ENCODE measurements at regions not wholly inside any gene's neighbourhood (a gene's known extent, or its start where the extent isn't known, plus 50 kb on each side); places are given as distances from the start of the nearest gene placed in this dataset.
"Not testable (repeated sequence)": the region's sequence is repeated elsewhere in the genome, so short reads cannot be mapped to it uniquely, and the experiment has no call there.

GRCh38 chr1:101121975-101122374 is 96.4 kb upstream of the DPH5 start:
- Mint-ChIP-seq H3K4me1 (no peaks in the 10 kb centered on the region), H3K4me3 (no peak overlapping the region), H3K9me3 (peaks cover 3% of the 10 kb centered on the region), H3K27me3 (ENCODE audit: low read depth) (no peaks in the 10 kb centered on the region), H3K27ac (no peak overlapping the region), H3K36me3 (ENCODE audit: low read depth) (no peaks in the 10 kb centered on the region)
- TF ChIP-seq CTCF (IDR thresholded peaks at IDR 0.05; ENCODE audit: unreplicated experiment in 3 of 3): no peak

GRCh38 chr1:101121504-101121903 is 95.9 kb upstream of the DPH5 start:
- no peak for TF ChIP-seq CTCF (IDR thresholded peaks at IDR 0.05; ENCODE audit: unreplicated experiment in 3 of 3)
- Mint-ChIP-seq H3K27me3 (ENCODE audit: low read depth) (no peaks in the 10 kb centered on the region), H3K27ac (no peak overlapping the region), H3K9me3 (peaks cover 3% of the 10 kb centered on the region), H3K4me3 (no peak overlapping the region), H3K36me3 (ENCODE audit: low read depth) (no peaks in the 10 kb centered on the region), H3K4me1 (no peaks in the 10 kb centered on the region)

DNA sequence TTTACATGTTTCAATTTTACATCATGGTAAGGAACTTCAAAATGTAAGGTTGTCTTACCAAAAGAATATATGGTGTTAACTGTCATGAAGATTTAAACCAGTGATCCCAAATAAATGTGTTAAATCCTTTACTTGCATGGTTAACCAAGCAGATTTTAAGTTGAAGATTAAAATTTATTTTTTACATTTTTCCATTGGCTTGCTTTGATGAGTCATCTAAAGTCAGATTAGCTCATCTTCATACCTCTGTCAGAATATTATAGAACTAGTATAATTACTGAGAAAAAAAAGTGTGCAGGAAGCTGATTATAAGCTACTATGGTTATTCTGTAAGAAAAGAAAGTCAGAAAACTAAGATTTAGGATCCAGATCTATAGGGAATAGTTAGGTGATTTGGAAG is 95.3 kb upstream of the DPH5 start:
- Mint-ChIP-seq H3K9me3 (peaks cover 3% of the 10 kb centered on the region), H3K36me3 (ENCODE audit: low read depth) (no peaks in the 10 kb centered on the region), H3K4me3 (no peak overlapping the region), H3K4me1 (no peaks in the 10 kb centered on the region), H3K27me3 (ENCODE audit: low read depth) (no peaks in the 10 kb centered on the region), H3K27ac (no peak overlapping the region)
- no peak for TF ChIP-seq CTCF (IDR thresholded peaks at IDR 0.05; ENCODE audit: unreplicated experiment in 3 of 3)

DNA sequence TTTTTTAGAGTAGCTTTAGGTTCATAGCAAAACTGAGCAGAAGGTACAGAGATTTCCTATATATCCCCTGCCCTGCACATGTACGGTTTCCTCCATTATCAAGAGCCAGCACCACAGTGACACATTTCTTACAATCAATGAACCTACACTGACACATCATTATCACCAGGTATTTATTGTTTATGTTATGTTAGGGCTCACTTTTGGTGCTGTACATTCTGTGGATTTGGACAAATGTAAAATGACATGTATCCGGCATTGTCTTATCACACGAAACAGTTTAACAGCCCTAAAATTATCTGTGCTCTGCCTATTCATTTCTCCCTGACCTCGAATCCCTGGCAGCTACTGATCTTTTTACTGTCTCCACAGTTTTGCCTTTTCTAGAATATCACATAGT is 93.7 kb upstream of the DPH5 start:
- H3K36me3 Mint-ChIP-seq (ENCODE audit: low read depth): no peaks in the 10 kb centered on the region
- no peak overlapping the region for H3K4me3 Mint-ChIP-seq
- H3K27ac Mint-ChIP-seq: no peak overlapping the region
- no peak for TF ChIP-seq CTCF (IDR thresholded peaks at IDR 0.05; ENCODE audit: unreplicated experiment in 3 of 3)
- no peaks in the 10 kb centered on the region for H3K9me3 Mint-ChIP-seq
- no peaks in the 10 kb centered on the region for H3K4me1 Mint-ChIP-seq
- no peaks in the 10 kb centered on the region for H3K27me3 Mint-ChIP-seq (ENCODE audit: low read depth)

GRCh38 chr1:101116006-101116405 is 90.4 kb upstream of the DPH5 start:
- Mint-ChIP-seq H3K4me1 (peaks cover 11% of the 10 kb centered on the region), H3K27me3 (ENCODE audit: low read depth) (no peaks in the 10 kb centered on the region), H3K27ac (no peak overlapping the region), H3K36me3 (ENCODE audit: low read depth) (no peaks in the 10 kb centered on the region), H3K4me3 (no peak overlapping the region), H3K9me3 (no peaks in the 10 kb centered on the region)
- TF ChIP-seq CTCF (IDR thresholded peaks at IDR 0.05; ENCODE audit: unreplicated experiment in 3 of 3): no peak

DNA sequence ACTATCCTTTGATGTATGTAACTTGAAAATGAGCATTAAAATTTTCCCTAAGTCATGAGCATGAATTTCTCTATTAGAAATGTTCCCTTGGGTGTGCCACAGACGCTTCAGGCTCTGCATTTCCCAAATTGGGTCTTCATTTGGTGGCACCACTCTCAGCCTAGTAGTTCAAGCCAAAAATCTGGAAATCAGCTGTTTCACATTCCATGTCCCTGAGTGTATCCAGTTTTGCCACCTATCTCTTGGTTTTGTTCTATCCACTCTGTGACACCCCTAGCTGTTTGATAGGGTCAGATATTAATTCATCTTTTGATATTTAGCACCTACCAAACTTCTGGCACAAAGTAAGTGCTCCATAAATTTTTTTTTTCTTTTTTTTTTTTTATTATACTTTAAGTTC is 89.5 kb upstream of the DPH5 start:
- no peak overlapping the region for H3K4me3 Mint-ChIP-seq
- no peaks in the 10 kb centered on the region for H3K36me3 Mint-ChIP-seq (ENCODE audit: low read depth)
- H3K4me1 Mint-ChIP-seq: peaks cover 11% of the 10 kb centered on the region
- no peaks in the 10 kb centered on the region for H3K9me3 Mint-ChIP-seq
- no peak for TF ChIP-seq CTCF (IDR thresholded peaks at IDR 0.05; ENCODE audit: unreplicated experiment in 3 of 3)
- no peak overlapping the region for H3K27ac Mint-ChIP-seq
- no peaks in the 10 kb centered on the region for H3K27me3 Mint-ChIP-seq (ENCODE audit: low read depth)

GRCh38 chr1:101114128-101114527 is 88.5 kb upstream of the DPH5 start:
- H3K4me3 Mint-ChIP-seq; H3K27me3 Mint-ChIP-seq (ENCODE audit: low read depth); H3K36me3 Mint-ChIP-seq (ENCODE audit: low read depth); H3K9me3 Mint-ChIP-seq; H3K27ac Mint-ChIP-seq: not testable (repeated sequence)
- peaks cover 11% of the 10 kb centered on the region for H3K4me1 Mint-ChIP-seq

Measured in nephron (organoid).